ENCODE measurements at regions not wholly inside any gene's neighbourhood (a gene's known extent, or its start where the extent isn't known, plus 50 kb on each side); places are given as distances from the start of the nearest gene placed in this dataset.

GRCh38 chr12:128052777-128053176 is 214.2 kb upstream of the TMEM132C start:
- TF ChIP-seq POLR2A (IDR thresholded peaks at IDR 0.05; ENCODE audit: extremely low read depth, insufficient read length): no peak
- no peak for TF ChIP-seq CTCF (IDR thresholded peaks at IDR 0.05; ENCODE audit: low read depth, low read length)
- no peak for TF ChIP-seq MYC (IDR thresholded peaks at IDR 0.05; ENCODE audit: low read depth, low read length)
